ENCODE measurements at regions not wholly inside any gene's neighbourhood (a gene's known extent, or its start where the extent isn't known, plus 50 kb on each side); places are given as distances from the start of the nearest gene placed in this dataset.

DNA sequence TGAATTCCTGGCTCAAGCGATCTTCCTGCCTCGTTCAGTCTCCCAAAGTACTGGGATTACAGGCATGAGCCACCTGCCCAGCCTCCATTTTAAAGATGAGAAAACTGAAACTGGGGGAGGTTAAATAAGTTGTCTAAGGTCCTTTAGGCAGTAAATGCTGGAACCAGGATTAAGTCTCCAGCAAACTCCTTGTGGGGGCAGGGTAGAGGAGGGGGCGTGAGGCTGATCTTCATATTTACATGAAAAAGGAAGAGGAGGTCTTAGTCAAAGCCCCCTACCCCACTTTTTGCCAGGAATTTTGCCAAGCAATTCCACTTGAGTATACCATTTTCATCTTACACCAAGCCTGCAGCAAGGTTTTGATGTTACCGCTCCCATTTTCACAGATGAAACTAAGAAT is 76.6 kb upstream of the NR4A3 start:
- no peak overlapping the region for H3K27ac Mint-ChIP-seq
- TF ChIP-seq, protein P1, sequence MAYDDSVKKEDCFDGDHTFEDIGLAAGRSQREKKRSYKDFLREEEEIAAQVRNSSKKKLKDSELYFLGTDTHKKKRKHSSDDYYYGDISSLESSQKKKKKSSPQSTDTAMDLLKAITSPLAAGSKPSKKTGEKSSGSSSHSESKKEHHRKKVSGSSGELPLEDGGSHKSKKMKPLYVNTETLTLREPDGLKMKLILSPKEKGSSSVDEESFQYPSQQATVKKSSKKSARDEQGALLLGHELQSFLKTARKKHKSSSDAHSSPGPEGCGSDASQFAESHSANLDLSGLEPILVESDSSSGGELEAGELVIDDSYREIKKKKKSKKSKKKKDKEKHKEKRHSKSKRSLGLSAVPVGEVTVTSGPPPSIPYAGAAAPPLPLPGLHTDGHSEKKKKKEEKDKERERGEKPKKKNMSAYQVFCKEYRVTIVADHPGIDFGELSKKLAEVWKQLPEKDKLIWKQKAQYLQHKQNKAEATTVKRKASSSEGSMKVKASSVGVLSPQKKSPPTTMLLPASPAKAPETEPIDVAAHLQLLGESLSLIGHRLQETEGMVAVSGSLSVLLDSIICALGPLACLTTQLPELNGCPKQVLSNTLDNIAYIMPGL (CRISPR knock-in tag; IDR thresholded peaks at IDR 0.05), result no peak
- TF ChIP-seq, protein P2, sequence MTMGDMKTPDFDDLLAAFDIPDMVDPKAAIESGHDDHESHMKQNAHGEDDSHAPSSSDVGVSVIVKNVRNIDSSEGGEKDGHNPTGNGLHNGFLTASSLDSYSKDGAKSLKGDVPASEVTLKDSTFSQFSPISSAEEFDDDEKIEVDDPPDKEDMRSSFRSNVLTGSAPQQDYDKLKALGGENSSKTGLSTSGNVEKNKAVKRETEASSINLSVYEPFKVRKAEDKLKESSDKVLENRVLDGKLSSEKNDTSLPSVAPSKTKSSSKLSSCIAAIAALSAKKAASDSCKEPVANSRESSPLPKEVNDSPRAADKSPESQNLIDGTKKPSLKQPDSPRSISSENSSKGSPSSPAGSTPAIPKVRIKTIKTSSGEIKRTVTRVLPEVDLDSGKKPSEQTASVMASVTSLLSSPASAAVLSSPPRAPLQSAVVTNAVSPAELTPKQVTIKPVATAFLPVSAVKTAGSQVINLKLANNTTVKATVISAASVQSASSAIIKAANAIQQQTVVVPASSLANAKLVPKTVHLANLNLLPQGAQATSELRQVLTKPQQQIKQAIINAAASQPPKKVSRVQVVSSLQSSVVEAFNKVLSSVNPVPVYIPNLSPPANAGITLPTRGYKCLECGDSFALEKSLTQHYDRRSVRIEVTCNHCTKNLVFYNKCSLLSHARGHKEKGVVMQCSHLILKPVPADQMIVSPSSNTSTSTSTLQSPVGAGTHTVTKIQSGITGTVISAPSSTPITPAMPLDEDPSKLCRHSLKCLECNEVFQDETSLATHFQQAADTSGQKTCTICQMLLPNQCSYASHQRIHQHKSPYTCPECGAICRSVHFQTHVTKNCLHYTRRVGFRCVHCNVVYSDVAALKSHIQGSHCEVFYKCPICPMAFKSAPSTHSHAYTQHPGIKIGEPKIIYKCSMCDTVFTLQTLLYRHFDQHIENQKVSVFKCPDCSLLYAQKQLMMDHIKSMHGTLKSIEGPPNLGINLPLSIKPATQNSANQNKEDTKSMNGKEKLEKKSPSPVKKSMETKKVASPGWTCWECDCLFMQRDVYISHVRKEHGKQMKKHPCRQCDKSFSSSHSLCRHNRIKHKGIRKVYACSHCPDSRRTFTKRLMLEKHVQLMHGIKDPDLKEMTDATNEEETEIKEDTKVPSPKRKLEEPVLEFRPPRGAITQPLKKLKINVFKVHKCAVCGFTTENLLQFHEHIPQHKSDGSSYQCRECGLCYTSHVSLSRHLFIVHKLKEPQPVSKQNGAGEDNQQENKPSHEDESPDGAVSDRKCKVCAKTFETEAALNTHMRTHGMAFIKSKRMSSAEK (CRISPR knock-in tag; IDR thresholded peaks at IDR 0.05; ENCODE audit: borderline replicate concordance), result no peak
- no peak for TF ChIP-seq NR1H2 (CRISPR knock-in tag; IDR thresholded peaks at IDR 0.05)
- TF ChIP-seq ELF4 (CRISPR knock-in tag; IDR thresholded peaks at IDR 0.05; ENCODE audit: low read depth), result no peak
- TF ChIP-seq, protein P3, sequence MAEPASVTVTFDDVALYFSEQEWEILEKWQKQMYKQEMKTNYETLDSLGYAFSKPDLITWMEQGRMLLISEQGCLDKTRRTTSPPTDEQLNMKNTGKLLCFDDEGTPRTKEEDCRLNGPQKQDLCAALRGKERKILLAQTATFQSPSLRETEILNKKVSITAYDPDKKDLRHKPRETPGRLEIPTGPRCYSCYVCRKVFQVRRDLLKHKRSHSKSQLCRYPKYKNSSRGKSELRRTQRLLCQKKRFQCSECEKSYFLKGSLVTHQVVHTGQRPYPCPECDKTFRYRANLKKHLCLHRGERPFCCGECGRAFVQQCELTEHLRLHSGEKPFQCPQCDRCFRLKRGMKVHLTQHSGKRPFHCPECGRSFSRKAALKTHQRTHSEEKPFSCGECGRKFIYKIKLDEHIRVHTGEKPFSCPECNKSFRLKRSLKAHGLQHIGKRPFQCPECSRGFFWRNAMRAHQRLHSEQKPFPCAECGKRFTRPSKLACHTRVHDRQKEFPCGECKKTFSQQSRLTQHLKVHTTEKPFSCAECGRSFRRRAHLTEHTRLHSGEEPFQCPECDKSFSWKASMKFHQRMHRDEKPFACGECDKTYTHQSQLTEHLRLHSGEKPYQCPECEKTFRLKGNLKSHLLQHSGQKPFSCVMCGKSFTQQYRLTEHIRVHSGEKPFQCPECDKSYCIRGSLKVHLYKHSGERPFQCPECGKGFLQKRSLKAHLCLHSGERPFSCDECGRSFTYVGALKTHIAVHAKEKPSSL (CRISPR knock-in tag; conservative IDR thresholded peaks at IDR 0.05), result no peak
- TF ChIP-seq, protein P4, sequence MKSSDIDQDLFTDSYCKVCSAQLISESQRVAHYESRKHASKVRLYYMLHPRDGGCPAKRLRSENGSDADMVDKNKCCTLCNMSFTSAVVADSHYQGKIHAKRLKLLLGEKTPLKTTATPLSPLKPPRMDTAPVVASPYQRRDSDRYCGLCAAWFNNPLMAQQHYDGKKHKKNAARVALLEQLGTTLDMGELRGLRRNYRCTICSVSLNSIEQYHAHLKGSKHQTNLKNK (CRISPR knock-in tag; IDR thresholded peaks at IDR 0.05), result no peak
- TF ChIP-seq, protein P5, sequence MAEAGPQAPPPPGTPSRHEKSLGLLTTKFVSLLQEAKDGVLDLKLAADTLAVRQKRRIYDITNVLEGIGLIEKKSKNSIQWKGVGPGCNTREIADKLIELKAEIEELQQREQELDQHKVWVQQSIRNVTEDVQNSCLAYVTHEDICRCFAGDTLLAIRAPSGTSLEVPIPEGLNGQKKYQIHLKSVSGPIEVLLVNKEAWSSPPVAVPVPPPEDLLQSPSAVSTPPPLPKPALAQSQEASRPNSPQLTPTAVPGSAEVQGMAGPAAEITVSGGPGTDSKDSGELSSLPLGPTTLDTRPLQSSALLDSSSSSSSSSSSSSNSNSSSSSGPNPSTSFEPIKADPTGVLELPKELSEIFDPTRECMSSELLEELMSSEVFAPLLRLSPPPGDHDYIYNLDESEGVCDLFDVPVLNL (CRISPR knock-in tag; IDR thresholded peaks at IDR 0.05; ENCODE audit: borderline replicate concordance, low read depth), result no peak
- TF ChIP-seq, protein P6, sequence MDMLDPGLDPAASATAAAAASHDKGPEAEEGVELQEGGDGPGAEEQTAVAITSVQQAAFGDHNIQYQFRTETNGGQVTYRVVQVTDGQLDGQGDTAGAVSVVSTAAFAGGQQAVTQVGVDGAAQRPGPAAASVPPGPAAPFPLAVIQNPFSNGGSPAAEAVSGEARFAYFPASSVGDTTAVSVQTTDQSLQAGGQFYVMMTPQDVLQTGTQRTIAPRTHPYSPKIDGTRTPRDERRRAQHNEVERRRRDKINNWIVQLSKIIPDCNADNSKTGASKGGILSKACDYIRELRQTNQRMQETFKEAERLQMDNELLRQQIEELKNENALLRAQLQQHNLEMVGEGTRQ (CRISPR knock-in tag; IDR thresholded peaks at IDR 0.05), result no peak
- TF ChIP-seq GTF2I (CRISPR knock-in tag; conservative IDR thresholded peaks at IDR 0.05), result no peak
- TF ChIP-seq, protein P7, sequence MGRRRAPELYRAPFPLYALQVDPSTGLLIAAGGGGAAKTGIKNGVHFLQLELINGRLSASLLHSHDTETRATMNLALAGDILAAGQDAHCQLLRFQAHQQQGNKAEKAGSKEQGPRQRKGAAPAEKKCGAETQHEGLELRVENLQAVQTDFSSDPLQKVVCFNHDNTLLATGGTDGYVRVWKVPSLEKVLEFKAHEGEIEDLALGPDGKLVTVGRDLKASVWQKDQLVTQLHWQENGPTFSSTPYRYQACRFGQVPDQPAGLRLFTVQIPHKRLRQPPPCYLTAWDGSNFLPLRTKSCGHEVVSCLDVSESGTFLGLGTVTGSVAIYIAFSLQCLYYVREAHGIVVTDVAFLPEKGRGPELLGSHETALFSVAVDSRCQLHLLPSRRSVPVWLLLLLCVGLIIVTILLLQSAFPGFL (CRISPR knock-in tag; IDR thresholded peaks at IDR 0.05; ENCODE audit: borderline replicate concordance), result no peak
- no peak for TF ChIP-seq HMGA2 (CRISPR knock-in tag; IDR thresholded peaks at IDR 0.05)
- TF ChIP-seq RELA (CRISPR knock-in tag; IDR thresholded peaks at IDR 0.05; ENCODE audit: borderline replicate concordance), result no peak
- TF ChIP-seq, protein P8, sequence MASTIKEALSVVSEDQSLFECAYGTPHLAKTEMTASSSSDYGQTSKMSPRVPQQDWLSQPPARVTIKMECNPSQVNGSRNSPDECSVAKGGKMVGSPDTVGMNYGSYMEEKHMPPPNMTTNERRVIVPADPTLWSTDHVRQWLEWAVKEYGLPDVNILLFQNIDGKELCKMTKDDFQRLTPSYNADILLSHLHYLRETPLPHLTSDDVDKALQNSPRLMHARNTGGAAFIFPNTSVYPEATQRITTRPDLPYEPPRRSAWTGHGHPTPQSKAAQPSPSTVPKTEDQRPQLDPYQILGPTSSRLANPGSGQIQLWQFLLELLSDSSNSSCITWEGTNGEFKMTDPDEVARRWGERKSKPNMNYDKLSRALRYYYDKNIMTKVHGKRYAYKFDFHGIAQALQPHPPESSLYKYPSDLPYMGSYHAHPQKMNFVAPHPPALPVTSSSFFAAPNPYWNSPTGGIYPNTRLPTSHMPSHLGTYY (CRISPR knock-in tag; IDR thresholded peaks at IDR 0.05), result no peak
- no peak for TF ChIP-seq FOXJ3 (CRISPR knock-in tag; IDR thresholded peaks at IDR 0.05; ENCODE audit: borderline replicate concordance)
- TF ChIP-seq ZNF232 (CRISPR knock-in tag; IDR thresholded peaks at IDR 0.05), result no peak
- ATAC-seq (peak; percentile 64; the same call in 1 of the 2 replicates), DNase-seq (ENCODE audit: low spot score) (no peak)
- H3K36me3 Mint-ChIP-seq, result no peaks in the 10 kb centered on the region
- no peaks in the 10 kb centered on the region for H3K9me3 Mint-ChIP-seq
- no peaks in the 10 kb centered on the region for H3K27me3 Mint-ChIP-seq (ENCODE audit: low read depth)
- POLR2A ChIA-PET, result no interaction called here
- CTCF ChIA-PET, result interaction anchor here (0.6 kb wide), 1 partner anchor 77 kb away, joined by 5 read pairs; the partner anchor contains the start of gene NR4A3
- peaks cover 15% of the 10 kb centered on the region for H3K4me1 Mint-ChIP-seq
- H3K4me3 Mint-ChIP-seq, result no peak overlapping the region

All from WTC11 (cell line).